ENCODE measurements at regions not wholly inside any gene's neighbourhood (a gene's known extent, or its start where the extent isn't known, plus 50 kb on each side); places are given as distances from the start of the nearest gene placed in this dataset.

- FAIRE-seq (no peak), DNase-seq (ENCODE audit: low spot score) (no peak)
Measured at GRCh38 chrX:805988-806387, 175.4 kb downstream of the SHOX start.

DNA sequence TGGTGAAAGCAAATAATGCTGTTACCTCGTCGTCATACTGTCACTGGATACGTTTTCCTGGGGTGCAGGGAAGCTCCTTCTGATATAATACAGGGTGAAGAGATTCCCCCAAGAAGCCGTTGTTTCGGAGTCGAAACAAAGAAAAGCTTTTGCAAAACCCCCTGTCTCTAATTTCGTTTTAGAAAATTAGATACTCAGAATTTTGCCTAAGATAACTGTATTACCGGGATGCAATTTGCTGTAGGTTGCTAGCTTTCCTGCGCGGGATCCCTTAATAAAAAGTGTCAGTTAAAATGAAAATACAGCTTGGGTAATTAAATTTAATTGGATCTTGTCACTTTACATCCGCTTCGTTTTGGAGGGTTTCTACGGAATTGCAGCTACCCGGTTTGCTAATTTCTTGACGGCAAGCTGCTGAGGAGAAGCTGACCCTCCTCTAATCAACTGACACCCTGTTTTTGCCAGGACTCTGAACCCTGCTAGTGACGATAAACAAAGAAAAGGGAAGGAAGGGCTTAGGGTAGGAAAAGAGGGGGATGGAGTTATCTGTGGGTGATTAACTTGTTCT, 174.6 kb downstream of the SHOX start:
- DNase-seq (ENCODE audit: low spot score) (no peak), FAIRE-seq (no peak)

DNA sequence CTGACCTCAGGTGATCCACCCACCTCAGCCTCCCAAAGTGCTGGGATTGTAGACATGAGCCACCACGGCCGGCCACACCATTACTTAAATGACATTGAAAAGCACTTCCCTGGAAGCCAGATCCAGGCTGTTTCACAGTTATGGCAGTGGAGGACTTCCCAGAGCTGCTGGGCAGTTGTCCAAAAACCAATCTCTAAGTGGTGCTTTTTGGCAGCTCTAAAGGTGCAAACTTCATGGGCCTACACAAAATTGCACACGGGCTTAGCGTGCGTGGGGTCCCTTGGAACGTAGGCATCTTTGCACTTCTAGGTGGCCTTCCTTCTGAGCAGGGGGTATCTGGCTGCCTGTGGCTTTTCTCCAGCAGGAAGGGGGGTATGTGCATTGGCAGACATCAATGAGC, 172.3 kb downstream of the SHOX start:
- DNase-seq (ENCODE audit: low spot score) (no peak), FAIRE-seq (no peak)

- FAIRE-seq (no peak), DNase-seq (ENCODE audit: low spot score) (no peak)
Measured at GRCh38 chrX:799808-800207, 169.2 kb downstream of the SHOX start.

DNA sequence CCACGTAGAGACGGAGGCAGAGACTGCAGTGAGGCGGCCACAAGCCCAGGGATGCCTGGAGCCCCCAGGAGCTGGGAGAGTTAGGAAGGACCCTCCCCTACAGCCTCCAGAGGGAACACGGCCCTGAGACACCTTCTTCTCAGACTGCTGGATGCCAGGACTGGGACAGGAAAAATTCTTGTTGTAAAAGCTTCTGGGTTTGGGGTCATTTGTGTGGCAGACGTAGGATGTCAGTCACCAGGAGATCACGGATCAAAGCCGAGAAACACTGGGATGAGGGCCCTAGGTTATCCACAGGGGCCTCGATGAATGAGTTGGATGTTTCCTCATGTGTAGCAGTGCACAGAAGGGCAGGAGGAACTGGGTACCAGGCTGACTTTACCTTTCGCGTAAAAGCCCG, 163.7 kb downstream of the SHOX start:
- FAIRE-seq, result no peak
- no peak for DNase-seq (ENCODE audit: low spot score)

- FAIRE-seq (no peak), DNase-seq (ENCODE audit: low spot score) (no peak)
Measured at GRCh38 chrX:793216-793770, 162.7 kb downstream of the SHOX start.

DNA sequence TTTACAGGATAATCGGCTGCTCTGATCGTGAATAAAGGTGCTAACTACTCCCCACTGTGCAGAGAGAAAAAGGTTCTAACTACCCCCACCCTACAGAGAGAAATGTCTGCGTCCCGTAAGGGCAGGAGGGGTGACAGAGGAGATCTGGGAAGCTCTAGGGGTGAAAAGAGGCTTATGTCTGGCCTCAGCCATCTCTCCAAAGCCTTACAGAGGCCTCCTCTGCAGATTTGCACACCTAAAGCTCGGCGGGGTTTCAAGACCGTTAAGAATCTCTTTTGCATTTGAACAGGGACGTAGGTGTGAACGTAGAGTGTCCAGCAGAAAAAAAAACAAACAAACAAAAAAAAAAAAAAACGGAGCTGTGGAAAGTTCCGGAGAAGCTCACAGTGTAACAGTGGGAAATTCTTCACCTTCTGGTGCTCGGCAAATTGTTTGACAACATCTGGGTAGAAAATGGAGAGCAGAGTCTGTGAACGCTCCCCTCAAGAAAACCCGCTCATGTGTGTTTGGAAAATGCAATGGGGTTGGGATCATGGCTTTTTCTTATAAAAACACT, 161.0 kb downstream of the SHOX start:
- no peak for FAIRE-seq
- no peak for DNase-seq (ENCODE audit: low spot score)

DNA sequence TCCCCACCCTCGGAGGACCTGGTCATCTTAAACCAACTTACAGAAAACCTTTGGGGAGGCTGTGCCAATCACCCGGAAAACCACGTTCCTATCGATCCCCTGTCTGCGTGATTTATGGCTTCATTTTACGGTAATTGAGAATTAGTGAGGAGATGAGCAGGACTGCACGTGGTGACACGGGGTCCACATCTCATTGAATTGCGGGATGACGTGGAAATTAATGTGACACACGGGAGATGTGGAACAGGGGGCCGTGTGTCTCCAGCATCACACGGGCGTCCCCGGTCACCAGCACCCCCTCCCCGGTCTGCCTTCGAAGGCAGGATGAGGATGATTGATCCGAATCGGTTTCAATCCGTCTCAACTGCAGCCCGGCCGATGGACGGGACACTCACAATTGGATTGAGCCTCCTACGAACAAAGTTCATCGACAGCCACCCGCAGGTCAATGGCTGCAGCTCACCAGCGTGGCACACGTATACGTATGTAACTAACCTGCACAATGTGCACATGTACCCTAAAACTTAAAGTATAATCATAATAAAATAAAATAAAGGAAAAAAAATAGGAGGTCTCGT, 160.3 kb downstream of the SHOX start:
- no peak for DNase-seq (ENCODE audit: low spot score)
- no peak for FAIRE-seq

DNA sequence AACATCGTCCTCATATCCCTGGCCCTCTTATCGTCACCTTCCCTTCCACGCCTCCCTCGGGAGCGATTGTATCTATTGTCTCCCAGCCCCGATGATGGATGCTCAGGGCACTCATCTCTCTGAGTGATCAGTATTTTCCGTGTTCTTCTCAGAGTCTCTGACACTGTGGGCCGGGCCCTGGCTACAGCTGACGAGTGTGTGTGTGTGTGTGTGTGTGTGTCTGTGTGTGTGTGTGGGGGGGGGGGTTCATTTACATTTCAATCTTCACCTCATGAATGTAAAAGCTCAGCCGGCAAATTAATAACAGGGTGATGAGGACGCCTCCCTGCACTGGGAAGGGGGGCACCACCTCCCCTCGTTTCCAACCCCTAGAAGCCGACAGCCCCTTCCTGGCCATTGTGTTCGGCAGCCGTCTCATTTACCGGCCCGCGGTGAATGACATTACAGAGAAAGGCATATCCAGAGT, 159.5 kb downstream of the SHOX start:
- DNase-seq (ENCODE audit: low spot score), result no peak
- no peak for FAIRE-seq

DNA sequence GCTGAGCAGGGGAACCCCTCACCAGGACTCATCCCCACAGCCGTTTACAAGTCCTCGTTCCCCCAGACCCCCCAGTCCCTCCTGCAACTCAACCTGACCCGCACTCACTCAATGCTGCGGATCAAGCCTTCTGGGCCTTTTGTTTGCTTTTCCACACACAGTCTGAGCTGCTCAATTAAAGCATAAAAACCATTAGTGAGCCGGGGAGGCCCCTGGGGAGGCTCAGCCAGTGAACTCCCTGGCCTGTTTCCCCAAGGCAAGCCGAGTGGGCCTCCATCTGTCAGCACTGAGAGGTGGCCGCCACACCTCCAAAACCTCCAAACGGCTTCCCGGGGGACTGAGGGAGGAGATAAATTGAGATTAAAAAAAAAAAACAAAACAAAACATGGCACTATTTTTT, 158.5 kb downstream of the SHOX start:
- DNase-seq (ENCODE audit: low spot score) (no peak), FAIRE-seq (no peak)

DNA sequence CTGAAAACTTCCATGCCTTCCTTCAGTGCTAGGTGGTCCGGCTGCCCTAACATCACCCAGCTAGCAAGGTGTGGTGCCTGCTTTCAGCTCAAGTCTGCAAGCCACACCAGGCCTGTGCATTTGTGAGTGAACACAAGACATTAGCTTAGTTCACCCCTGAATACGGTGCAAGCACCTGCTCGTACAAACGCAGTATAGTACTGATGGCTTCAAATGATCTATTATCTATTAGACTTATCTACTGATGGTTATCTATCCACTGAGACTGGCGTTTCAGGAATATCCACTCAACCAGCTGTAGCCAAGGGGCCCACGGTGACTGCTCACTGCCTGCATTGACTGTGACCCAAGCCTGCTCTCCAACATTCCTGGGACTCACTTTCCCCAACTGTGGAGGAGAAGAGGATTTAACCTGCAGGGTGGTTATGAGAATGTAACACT, 155.9 kb downstream of the SHOX start:
- FAIRE-seq (no peak), DNase-seq (ENCODE audit: low spot score) (no peak)

- FAIRE-seq, result no peak
- no peak for DNase-seq (ENCODE audit: low spot score)
Measured at GRCh38 chrX:784829-785228, 154.2 kb downstream of the SHOX start.

- FAIRE-seq, result no peak
- no peak for DNase-seq (ENCODE audit: low spot score)
Measured at GRCh38 chrX:781224-782204, 150.9 kb downstream of the SHOX start.

- FAIRE-seq (no peak), DNase-seq (ENCODE audit: low spot score) (no peak)
Measured at GRCh38 chrX:776529-777230, 146.1 kb downstream of the SHOX start.

DNA sequence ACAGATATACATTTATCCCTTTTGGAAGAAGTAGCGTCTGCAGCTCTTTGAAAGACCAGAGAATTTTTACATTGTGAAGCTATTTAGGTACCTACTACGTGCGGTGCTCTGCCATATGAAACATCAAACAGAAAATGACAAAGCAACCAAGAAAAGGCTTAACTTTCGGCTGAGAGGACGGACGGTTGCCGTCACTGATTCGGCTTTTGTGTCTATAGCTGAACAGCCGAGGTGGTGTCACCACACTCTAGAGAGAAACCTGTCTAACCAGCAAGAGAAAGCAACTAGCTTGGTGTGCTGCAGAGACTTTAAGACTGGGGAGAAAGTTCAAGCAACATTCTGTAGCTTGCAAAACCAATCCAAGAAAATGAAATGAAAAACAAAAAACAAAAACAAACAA, 145.5 kb downstream of the SHOX start:
- DNase-seq (ENCODE audit: low spot score) (no peak), FAIRE-seq (no peak)

- FAIRE-seq, result no peak
- no peak for DNase-seq (ENCODE audit: low spot score)
Measured at GRCh38 chrX:774536-774935, 143.9 kb downstream of the SHOX start.

DNA sequence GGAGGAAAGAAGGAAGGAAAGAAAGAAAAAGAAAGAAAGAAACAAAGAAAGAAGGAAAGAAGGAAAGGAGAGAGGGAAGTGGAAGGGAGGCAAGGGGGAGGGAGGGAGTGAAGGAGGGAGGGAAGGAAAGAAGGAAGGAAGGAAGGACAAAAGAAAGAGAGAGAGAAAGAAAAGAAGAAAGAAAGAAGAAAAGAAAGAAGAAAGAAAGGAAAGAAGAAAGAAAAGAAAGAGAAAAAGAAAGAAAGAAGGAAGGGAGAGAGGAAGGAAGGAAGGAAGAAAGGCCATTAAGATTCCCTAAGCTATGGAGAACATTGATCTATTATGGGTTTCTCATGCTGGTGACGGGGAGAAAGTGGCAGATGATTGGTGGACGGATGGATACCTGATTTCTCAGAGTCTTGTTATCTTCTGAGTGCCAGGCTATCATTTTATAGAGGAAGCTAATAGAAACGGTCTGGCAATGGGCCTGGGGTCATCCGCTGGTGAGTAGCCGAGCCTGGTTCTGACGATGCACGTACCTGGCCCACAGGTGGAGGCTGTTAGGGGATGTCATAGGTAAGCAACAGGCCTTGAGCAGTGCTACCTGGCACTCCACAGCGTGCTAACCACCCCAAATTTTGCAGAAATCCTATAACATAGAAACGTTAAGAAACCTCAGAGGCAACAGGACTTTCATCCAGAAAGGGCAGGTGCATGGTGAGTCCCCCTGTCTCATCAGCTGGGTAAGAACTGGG, 142.9 kb downstream of the SHOX start:
- FAIRE-seq (no peak), DNase-seq (ENCODE audit: low spot score) (no peak)

- DNase-seq (ENCODE audit: low spot score) (no peak), FAIRE-seq (no peak)
Measured at GRCh38 chrX:771536-771935, 140.9 kb downstream of the SHOX start.

DNA sequence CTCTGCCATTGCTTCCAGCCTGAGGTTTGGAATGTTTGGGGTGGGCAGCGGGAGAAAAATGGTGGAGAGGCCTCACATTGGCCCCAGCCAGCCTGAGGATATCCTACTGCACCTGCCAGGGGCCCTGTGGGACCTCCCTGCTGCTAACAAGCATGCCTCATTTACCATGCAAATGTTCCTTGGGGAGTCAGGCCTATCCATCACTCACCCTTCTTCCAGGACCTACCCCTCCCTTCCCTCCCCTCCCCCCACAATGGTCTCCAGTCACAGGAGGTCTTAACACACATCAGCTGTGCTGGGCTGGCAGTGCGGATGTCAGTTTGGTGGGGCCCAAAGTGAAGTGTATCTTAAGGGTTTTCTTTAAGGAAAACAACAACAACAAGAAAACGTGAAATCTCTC, 139.2 kb downstream of the SHOX start:
- no peak for DNase-seq (ENCODE audit: low spot score)
- no peak for FAIRE-seq

DNA sequence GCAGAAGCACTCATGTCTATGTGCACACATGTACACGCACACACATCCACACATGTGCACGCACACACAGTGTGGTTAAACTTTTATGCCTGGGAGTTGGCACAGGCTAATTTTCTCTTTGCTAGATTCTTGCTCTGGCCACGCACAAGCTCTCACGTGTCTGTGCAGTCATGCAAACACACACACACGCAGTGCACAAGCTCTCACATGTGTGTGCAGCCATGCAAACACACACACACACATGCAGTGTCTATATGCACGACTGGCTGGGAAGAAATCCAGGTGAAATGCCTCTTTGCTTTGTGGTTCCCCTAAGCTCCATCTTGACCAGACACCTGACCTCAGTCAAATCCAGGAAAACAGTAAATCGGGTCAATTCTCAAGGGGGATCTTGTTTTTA, 138.0 kb downstream of the SHOX start:
- DNase-seq (ENCODE audit: low spot score) (no peak), FAIRE-seq (no peak)

- DNase-seq (ENCODE audit: low spot score) (no peak), FAIRE-seq (no peak)
Measured at GRCh38 chrX:758917-759316, 128.3 kb downstream of the SHOX start.

All from urothelium cell line (cell line).